ENCODE measurements at regions not wholly inside any gene's neighbourhood (a gene's known extent, or its start where the extent isn't known, plus 50 kb on each side); places are given as distances from the start of the nearest gene placed in this dataset.

DNA sequence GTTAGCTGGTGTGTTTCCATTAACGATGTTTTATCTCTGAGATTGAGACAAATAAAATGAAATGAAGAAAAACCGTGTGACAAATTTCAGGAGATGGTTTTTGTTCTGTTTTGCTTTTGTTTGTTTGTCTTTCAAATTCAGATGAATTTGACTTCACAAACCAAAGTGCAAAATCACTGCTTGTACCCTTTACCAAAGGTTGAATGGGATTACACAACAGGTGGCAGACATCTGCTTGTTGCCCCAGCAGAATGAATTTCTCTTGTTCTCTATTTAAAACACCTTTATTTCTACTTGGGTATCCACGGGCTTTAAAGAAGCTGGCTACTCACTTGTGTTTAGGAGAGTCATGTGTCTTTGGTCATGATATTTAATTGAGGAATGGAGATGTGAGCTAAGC is 239.7 kb upstream of the CLNK start:
- no peaks in the 10 kb centered on the region for H3K27me3 Mint-ChIP-seq (ENCODE audit: low read depth, poor library complexity)

GRCh38 chr4:10917566-10917965 is 233.0 kb upstream of the CLNK start:
- Mint-ChIP-seq H3K9me3 (no peaks in the 10 kb centered on the region), H3K4me1 (no peaks in the 10 kb centered on the region), H3K36me3 (ENCODE audit: low read depth) (no peaks in the 10 kb centered on the region), H3K27ac (no peak overlapping the region), H3K27me3 (ENCODE audit: low read depth, poor library complexity) (no peaks in the 10 kb centered on the region), H3K4me3 (no peak overlapping the region)
- no peak for TF ChIP-seq CTCF (IDR thresholded peaks at IDR 0.05)
- no peak for DNase-seq

More for the DNA sequence above, 239.7 kb upstream of the CLNK start:
- no peaks in the 10 kb centered on the region for H3K4me1 Mint-ChIP-seq
- no peak for TF ChIP-seq CTCF (IDR thresholded peaks at IDR 0.05)
- H3K27ac Mint-ChIP-seq: no peak overlapping the region
- no peaks in the 10 kb centered on the region for H3K9me3 Mint-ChIP-seq
- H3K4me3 Mint-ChIP-seq: no peak overlapping the region
- no peak for DNase-seq
- H3K36me3 Mint-ChIP-seq (ENCODE audit: low read depth): no peaks in the 10 kb centered on the region

GRCh38 chr4:10898072-10898471 is 213.5 kb upstream of the CLNK start:
- no peak for DNase-seq
- no peak for TF ChIP-seq CTCF (IDR thresholded peaks at IDR 0.05)
- H3K9me3 Mint-ChIP-seq: peaks cover 4% of the 10 kb centered on the region
- no peak overlapping the region for H3K4me3 Mint-ChIP-seq
- H3K4me1 Mint-ChIP-seq: peaks cover 7% of the 10 kb centered on the region
- H3K36me3 Mint-ChIP-seq (ENCODE audit: low read depth): no peaks in the 10 kb centered on the region
- H3K27me3 Mint-ChIP-seq (ENCODE audit: low read depth, poor library complexity): no peaks in the 10 kb centered on the region
- no peak overlapping the region for H3K27ac Mint-ChIP-seq

- Mint-ChIP-seq H3K27ac (no peak overlapping the region), H3K4me1 (peaks cover 7% of the 10 kb centered on the region), H3K9me3 (peaks cover 4% of the 10 kb centered on the region), H3K36me3 (ENCODE audit: low read depth) (no peaks in the 10 kb centered on the region), H3K4me3 (no peak overlapping the region), H3K27me3 (ENCODE audit: low read depth, poor library complexity) (no peaks in the 10 kb centered on the region)
- TF ChIP-seq CTCF (IDR thresholded peaks at IDR 0.05): no peak
- DNase-seq: no peak
These were observed 212.5 kb upstream of the CLNK start for GRCh38 chr4:10897076-10897475.

- Mint-ChIP-seq H3K9me3 (peaks cover 4% of the 10 kb centered on the region), H3K4me3 (no peak overlapping the region), H3K36me3 (ENCODE audit: low read depth) (no peaks in the 10 kb centered on the region), H3K27ac (no peak overlapping the region), H3K4me1 (peaks cover 15% of the 10 kb centered on the region), H3K27me3 (ENCODE audit: low read depth, poor library complexity) (no peaks in the 10 kb centered on the region)
- peak; percentile 49 for TF ChIP-seq CTCF (IDR thresholded peaks at IDR 0.05)
- peak; percentile 4 for DNase-seq
These were observed 208.8 kb upstream of the CLNK start for GRCh38 chr4:10893395-10893794.

DNA sequence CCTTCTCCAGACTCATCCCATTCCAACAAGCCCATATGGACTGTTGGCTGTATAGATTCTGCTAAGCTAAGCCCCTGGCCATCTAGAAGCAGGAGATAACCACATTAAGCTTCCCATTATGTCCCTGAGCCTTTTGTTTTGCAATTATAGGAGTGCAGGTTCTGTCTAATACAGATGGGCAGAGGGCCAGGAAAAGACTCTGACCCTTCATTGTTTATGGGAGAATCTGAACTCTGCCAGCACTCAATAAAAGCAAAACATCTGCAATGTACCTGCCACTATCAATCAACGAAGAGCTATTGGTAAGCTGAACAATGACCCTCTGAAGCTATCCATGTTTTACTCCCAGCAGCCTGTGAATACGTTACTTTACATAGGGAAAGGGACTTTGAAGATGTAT is 207.3 kb upstream of the CLNK start:
- Mint-ChIP-seq H3K27ac (no peak overlapping the region), H3K27me3 (ENCODE audit: low read depth, poor library complexity) (no peaks in the 10 kb centered on the region), H3K9me3 (no peaks in the 10 kb centered on the region), H3K4me1 (peaks cover 22% of the 10 kb centered on the region), H3K4me3 (no peak overlapping the region), H3K36me3 (ENCODE audit: low read depth) (no peaks in the 10 kb centered on the region)
- no peak for DNase-seq
- TF ChIP-seq CTCF (IDR thresholded peaks at IDR 0.05): no peak
